HG02870 (cell line): ENCODE measurements at regions not wholly inside any gene's neighbourhood (a gene's known extent, or its start where the extent isn't known, plus 50 kb on each side); places are given as distances from the start of the nearest gene placed in this dataset.
"Not testable (repeated sequence)": the region's sequence is repeated elsewhere in the genome, so short reads cannot be mapped to it uniquely, and the experiment has no call there.

Source experiments
- ATAC-seq: cut with Tn5 transposase; IDR thresholded peaks from one replicate; pipeline ENCODE4 v1.9.1; 2021; ENCODE audit warnings: mild to moderate bottlenecking, moderate library complexity; ENCODE audit not compliant: unreplicated experiment

DNA sequence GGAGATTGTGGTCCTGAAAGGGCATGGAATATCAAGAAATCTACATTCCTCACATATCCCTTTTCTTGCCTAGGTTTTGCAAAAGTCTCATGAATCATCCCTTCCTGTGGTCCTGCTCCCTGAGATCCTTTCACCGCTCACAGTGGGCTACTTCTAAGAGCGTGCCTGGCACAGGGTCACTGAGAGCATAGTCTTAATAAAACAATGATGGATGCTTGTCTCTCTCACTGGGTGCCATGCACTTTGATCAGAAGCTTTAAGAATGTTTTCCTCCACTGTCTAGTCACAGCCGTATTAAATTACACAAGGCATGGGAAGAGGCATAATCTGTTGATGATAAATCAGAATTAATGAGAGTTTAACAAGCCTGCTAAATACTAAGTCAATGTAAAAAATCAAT is 269.7 kb upstream of the ATP10A start:
- no peak for ATAC-seq

DNA sequence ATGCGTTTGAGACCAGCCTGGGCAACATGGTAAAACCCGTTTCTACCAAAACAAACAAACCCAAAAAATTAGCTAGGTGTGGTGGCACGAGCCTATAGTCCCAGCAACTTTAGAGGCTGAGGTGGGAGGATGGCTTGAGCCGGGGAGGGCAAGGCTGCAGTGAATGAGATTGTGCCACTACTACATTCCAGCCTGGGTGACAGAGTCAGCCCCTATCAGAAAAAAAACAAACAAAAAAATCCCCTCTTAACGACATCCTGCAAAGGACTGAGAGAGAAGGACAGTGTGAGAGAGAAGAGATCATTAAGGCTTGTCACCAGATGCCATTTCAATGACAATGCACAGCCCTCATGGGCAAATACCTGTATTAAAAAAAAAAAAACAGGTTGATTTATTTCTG is 266.7 kb upstream of the ATP10A start:
- no peak for ATAC-seq

DNA sequence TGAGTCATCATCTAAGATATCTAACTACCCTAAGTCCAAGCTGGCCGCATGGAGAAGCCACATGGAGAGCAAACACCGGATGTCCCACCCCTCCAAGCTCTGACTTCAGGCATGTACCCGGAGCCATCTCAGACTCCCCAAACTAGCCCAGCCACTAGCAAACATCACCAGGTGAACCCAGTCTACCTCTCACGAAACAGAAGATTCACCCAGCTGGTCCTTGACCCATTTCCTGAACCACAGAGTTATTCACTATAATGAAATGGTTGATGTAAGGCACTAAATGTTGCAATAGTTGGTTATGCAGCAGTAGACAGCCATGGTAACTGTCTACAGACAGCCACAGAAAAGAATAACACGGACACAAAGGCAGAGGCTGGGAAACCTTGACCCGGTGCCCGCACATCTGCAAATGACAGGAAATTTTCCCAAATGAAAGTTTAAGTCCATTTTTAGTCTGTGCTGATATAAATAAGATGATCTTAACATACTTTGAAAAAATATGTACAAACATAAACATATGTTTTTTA is 265.5 kb upstream of the ATP10A start:
- ATAC-seq, result no peak

DNA sequence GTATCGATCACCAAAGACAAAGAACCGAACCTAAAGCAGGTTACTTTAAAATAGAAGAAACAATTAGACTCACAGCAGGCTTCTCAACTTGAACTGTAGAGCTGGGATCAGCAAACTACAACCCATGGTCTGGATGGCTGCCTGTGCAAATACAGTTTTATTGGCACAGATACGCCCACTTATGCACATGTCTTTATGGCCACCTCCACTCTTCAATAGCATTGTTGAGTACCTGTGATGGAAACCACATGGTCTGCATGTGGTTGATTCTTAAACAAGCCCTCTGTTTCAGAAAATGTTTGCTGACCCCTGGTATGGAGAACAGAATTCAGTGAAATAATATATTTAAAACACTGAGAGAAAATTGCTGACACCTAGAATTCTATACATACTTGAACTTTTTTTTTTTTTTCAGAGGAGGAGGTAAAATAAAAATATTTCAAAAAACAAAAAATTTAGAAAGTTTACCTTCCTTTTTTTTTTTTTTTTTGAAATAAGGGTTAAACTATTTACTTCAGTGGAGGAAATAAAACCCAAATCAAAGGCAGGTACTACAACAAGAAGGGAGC is 263.8 kb upstream of the ATP10A start:
- ATAC-seq, result no peak

DNA sequence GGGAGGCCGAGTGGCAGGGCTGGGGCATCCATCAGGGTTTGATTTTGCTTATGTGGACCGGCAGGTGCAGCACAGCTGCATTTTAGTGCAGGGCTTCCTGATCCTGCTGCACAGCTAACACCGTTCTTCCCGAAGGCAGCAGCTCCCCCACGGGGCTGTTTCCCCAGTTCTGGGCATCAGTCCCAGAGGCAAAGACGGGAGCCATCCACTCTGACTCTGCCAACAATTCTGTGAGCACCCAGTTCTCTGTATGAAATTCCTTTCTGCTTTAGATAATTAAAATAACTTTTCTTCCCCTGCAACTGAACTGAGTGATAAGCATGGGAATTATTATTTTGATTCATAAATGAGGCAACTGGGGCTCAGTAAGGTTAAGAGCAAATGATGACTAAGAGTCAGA is 262.9 kb upstream of the ATP10A start:
- no peak for ATAC-seq

DNA sequence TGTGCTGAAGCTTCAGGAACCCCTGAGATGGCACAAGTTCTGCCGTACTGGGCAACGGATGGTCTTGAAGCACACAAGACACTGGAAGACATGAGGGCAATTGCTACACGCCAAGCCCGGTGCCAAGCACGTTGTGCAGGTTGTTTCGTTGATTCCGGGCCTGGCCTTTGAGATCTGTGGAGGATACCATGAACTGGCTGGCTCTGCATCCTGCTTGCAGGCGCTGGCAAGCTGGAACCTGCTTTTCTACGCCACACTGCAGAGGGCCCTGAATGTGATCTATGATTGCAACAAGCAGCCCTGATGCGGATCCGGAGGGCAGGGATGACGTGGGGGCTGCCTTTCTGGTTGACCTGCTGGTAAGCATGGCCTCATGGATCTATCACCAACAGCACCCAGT is 262.5 kb upstream of the ATP10A start:
- ATAC-seq, result no peak

DNA sequence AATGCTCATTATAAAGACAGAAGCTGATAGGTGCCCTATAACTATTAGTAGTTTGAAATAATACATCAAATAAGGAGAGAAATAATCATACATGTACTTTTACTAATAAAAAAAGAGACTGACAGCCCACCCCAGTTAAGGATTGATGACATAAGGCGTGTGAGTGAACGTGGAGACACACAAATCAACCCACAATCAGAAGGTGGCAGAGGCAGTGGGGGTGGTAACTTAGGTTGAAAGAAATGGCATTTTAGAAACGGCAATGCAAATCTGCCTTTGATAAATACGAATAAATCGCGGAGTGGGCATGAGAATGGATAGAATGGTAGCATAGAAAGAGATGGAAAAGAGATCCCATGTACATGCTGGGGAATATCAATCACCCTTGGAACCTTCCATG is 256.2 kb upstream of the ATP10A start:
- no peak for ATAC-seq

DNA sequence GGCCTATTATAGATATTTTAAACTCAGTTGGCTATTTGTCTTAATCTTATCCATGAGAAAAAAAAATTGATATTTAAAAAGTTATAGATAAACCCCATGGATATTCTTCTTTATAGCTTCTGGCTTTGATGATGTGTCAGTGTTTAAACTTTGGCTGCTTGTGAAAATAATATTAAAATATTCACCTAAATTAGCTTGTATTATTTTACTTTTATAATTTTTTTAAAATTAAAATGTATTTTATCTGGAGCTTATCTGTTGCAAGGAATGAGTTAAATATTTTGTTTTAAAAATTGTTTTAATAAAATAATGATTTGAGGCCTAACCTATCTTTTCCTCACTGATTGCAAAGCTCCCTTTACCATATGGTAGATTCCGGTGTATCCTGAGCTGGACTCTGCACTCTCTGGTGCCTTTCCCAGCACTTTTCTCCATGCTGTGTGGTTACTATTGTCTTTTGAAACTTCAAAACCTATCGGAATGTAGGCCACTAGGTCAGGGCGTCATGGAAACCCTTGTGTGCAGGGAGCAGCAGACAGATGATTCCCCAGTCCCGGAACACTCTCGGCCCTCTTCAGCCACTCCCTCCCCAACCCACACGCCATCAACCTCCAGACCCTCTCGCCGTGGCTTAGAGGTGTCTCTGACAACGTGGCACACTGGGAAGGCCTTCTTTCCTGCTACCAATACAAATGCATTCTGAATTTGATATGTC is 252.3 kb upstream of the ATP10A start:
- no peak for ATAC-seq

DNA sequence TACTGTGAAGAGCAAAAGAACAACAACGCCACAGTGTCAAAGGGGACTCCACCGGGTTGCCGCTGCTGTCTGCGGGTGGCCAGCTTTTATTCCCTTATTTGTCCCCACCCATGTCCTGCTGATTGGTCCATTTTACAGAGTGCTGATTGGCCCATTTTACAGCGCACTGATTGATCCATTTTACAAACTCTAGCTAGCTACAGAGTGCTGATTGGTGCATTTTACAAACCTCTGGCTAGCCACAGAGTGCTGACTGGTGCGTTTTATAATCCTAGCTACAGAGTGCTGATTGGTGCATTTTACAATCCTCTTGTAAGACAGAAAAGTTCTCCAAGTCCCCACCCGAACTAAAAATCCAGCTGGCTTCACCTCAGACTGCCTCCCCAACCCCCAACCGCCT is 251.0 kb upstream of the ATP10A start:
- not testable (repeated sequence) for ATAC-seq

DNA sequence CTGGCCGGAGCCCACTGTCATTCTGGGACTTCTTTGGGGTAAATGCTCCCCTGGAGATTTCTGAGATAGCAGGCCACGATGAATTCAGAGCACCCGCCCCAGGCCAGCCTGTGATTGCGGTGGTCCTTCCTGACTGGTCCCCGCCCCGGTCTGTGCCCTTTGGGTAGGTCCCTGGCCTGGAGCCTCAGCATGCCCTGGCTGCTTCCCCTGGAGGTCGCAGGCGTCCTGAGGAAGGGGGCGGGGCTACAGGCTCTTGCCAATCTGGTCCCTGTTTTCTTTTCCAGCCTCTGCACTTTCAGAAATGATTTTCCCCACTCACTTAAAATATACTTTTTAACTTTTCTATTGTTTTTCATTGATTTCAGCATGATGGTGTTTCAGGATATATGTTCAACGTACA is 250.2 kb upstream of the ATP10A start:
- ATAC-seq, result no peak

DNA sequence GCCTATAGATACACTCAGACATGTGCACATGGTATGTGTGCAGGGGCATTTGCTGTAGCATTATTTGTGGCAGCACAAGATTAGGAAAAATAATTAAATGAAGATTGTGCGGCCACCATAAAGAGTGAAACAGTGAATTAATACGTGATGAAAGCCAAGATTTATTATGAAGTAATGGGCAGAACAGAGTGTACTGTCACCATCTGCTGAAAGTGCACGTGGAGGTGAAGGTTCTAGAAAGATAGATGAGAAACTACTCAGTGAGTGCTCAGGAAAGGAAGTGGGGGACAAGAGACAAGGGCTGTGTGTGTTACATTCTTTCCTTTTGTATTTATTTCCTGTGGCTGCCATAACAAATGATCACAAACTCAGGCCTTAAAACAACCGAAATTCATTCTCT is 246.1 kb upstream of the ATP10A start:
- no peak for ATAC-seq

DNA sequence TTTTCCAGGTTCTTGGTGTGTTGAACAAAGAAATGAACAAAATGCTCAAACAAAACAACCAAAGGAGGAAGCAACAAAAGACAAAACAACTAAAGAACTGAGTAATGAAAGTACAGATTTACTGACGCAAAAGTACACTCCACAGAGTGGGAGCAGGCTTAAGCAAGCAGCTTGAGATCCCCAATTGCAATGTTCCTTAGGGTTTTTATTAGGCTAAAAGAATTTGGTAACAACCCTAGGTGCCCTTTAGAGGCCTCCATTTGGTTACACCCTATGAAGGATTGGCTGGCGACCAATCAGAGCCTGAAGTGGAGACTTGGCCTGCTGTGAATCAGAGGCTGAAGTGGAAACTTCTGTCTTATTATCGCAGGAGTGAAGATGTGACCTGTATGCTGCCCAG is 243.4 kb upstream of the ATP10A start:
- ATAC-seq, result no peak

DNA sequence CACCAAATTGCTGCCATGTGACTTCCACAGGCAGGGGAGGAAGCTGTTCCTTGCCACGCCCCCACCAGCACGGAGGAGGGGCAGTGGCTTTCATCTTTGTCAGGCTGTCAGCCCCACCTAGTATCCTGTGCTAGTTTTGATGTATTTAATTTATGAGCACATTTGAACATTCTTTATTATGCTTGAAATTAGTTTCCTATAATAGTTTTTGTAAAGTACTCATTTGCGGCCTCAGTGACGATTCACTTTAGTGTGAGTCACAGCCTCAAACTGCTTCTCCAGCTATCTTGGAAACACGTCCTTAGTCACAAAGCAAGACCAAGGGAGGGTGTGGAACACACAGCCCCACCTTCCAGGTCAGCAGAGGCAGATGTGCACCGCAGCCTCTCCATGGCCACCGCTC is 239.9 kb upstream of the ATP10A start:
- no peak for ATAC-seq

DNA sequence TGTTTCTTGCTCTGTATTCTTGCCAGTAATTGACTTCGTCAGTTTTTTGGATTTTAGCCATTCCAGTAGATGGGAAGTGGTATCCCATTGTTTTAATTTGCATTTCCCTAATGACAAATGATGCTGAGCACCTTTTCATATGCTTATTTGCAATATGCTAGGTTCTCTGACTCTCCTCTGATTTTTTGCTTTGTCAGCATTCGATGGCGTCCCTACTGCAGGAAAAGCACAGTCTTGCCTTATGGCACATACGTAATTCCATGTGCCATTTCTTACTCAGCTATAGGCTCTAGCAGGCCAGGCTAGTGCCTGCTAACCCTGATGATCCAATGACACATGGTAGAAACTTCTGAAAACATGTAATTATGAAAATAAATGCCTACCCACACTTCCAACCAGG is 239.2 kb upstream of the ATP10A start:
- no peak for ATAC-seq

DNA sequence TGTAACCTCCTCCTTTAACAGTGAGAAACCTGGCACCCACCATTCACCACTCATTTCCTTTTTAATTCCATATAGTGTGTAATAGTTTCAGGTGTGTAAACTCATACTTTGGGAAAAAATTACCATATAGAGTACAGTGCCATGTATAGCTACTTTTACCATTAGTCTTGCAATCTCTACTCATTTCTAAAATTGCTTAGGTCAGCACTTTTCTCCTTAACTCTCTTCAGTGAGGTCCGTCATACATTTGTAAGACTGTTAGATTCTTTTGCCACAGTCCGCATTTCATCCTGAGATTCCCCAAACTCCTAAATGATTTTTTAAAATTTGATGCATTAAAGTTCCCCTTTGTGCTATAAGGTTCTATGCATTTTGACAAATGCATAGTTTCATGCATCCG is 238.3 kb upstream of the ATP10A start:
- ATAC-seq, result no peak

DNA sequence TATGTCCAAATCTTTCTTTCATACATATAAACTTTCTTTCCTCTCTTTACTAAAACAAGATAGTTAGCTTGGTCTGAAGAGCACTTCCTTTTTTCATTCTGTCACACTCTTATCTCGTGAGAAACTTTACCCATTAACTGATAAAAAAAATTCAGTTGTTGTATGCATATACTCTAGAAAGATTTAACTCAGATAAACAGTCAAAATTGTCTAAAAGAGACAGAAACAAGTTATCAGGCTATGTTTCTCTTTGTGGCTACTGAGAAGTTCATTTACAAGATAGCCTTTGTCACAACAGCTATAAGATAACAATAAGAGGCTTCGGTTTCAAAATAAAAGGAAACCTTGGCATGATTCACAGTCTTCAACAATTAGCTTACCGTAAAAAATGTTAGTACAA is 235.7 kb upstream of the ATP10A start:
- ATAC-seq, result no peak

DNA sequence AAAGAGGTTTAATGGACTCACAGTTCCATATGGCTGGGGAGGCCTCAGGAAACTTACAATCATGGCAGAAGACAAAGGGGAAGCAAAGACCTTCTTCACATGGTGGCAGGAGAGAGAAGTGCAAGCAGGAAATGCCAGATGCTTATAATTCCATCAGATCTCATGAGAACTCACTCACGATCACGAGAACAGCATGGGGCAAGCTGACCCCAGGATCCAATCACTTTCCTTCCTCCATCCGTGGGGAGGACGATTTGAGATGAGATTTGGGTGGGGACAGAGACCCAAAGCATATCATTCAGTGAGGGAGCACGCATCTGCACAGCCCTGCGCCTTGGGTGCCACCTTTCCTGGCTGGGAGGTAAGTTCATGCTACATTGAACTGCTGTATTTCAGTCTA is 234.1 kb upstream of the ATP10A start:
- no peak for ATAC-seq

DNA sequence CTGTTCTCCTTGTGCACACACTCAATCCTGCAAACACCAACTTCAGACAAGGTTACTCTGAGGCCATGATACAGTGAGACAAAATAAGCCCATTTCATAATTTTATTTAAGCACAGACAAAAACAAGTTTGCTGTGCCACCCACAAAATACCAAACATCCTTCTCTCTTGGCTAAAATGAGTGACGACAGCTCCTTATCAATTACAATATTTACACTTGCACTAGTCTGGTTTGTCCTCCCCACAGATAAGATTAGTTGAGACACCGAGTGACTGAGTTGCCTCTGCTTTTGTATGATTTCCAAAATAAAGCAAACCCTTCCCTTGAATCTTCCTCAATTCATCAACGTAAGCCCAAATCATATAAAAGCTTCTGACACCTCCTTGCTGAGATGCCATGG is 233.5 kb upstream of the ATP10A start:
- ATAC-seq, result no peak

DNA sequence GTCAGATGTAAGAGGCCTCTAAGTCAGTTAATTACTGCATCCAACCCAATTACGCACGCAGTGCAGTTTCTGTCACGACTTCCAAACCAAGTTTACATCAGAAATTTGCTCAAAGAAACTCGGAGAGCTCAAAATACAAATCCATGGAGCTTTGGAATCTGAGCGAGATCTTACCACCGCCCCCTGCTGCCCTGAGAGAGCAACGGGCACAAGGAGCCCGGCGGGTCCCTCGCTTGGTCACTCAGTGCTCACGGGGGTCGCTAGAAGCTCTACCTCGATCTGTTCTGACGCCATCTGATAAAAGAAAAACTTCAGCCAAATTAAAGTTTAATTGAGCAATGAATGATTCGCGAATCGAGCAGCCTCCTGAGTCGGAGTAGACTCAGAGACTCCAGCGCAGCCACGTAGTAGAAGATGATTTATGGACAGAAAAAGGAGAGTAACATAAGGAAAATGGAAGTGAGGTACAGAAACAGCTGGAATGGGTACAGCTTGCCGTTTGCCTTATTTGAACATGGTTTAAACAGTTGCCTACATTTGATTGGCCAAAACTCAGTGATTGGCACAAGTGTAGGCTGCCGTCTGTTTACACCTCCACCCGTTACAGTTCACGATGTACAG is 232.7 kb upstream of the ATP10A start:
- ATAC-seq, result no peak

DNA sequence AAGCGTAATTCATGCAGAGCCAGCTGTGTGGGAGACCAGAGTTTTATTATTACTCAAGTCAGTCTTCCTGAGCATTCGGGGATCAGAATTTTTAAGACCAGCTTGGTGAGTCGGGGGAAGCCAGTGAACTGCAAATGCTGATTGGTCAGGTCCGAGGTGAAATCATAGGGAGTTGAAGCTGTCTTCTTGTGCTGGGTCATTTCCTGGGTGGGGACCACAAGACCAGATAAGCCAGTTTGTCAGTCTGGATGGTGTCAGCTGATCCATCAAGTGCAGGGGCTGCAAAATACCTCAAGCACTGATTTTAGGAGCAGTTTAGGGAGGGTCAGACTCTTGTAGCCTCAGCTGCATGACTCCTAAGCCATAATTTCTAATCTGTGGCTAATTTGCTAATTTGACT is 228.1 kb upstream of the ATP10A start:
- ATAC-seq, result no peak

DNA sequence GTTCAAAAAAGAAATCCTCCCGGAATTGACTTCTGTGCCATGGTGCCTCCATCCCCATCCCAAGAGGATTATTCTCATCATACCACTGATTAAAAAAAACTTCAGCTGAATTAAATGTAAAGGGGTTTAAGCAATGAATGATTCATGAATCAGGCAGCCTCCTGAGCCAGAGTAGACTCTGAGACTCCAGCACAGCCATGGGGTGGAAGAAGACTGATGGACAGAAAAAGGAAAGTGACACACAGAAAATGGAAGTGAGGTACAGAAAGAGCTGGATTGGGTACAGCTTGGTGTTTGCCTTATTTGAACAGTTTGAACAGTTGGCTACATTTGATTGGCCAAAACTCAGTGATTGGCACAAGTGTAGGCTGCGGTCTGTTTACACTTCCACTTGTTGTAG is 224.8 kb upstream of the ATP10A start:
- no peak for ATAC-seq

DNA sequence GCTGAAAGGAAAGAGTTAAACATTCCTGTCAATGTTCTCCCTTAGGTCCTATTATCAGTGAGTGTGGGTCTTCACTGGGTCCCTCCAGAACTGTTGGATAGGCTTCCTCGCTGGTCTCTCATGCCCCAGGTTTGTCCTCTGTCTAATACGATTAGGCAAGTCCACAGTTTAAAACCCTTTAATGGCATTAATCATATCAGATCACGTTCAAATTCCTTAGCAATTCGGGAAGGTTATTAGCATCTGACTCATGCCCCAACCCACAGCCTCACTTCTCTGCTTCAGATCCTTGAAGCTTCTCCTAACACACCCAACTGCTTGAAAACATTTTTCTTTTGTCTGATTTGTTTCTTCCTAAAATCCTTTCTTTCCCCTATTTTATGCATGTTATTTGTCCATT is 224.3 kb upstream of the ATP10A start:
- ATAC-seq, result no peak
